ENCODE measurements at regions not wholly inside any gene's neighbourhood (a gene's known extent, or its start where the extent isn't known, plus 50 kb on each side); places are given as distances from the start of the nearest gene placed in this dataset.

- Histone ChIP-seq H3K9me3 (ENCODE audit: control insufficient read depth in 2 of 2, insufficient read depth in 1 of 2, low read depth in 1 of 2, low read length in 1 of 2) (no peaks in the 10 kb centered on the region), H3K4me1 (ENCODE audit: control insufficient read depth in 3 of 3, insufficient read depth in 2 of 3, low read depth in 1 of 3, low read length in 2 of 3) (no peaks in the 10 kb centered on the region), H3K27ac (ENCODE audit: low read depth in 1 of 3, low read length in 2 of 3) (no peak overlapping the region), H3K4me3 (ENCODE audit: low read depth in 1 of 3, low read length in 3 of 3) (no peak overlapping the region), H3K27me3 (ENCODE audit: control insufficient read depth in 3 of 3, insufficient read depth in 3 of 3, low read length in 3 of 3) (no peaks in the 10 kb centered on the region), H3K36me3 (ENCODE audit: control insufficient read depth in 3 of 3, insufficient read depth in 2 of 3, low read depth in 1 of 3, low read length in 3 of 3) (no peaks in the 10 kb centered on the region)
- FAIRE-seq (no peak), DNase-seq (no peak)
Observed at GRCh38 chr14:28077021-28077420, 689.6 kb upstream of the FOXG1 start.

GRCh38 chr14:28083389-28083788, 683.2 kb upstream of the FOXG1 start:
- H3K36me3 ChIP-seq (ENCODE audit: control insufficient read depth in 3 of 3, insufficient read depth in 2 of 3, low read depth in 1 of 3, low read length in 3 of 3), result no peaks in the 10 kb centered on the region
- DNase-seq (no peak), FAIRE-seq (no peak)
- H3K9me3 ChIP-seq (ENCODE audit: control insufficient read depth in 2 of 2, insufficient read depth in 1 of 2, low read depth in 1 of 2, low read length in 1 of 2), result peaks cover 0 to 3% of the 10 kb centered on the region in 2 donors
- 57 to 73% (median 57%) methylated on average over 3 of the region's 3 CpGs for WGBS, 3 donors
- H3K4me3 ChIP-seq (ENCODE audit: low read depth in 1 of 3, low read length in 3 of 3), result no peak overlapping the region
- H3K27ac ChIP-seq (ENCODE audit: low read depth in 1 of 3, low read length in 2 of 3), result no peak overlapping the region
- no peaks in the 10 kb centered on the region for H3K4me1 ChIP-seq (ENCODE audit: control insufficient read depth in 3 of 3, insufficient read depth in 2 of 3, low read depth in 1 of 3, low read length in 2 of 3)
- no peaks in the 10 kb centered on the region for H3K27me3 ChIP-seq (ENCODE audit: control insufficient read depth in 3 of 3, insufficient read depth in 3 of 3, low read length in 3 of 3)

- no peaks in the 10 kb centered on the region for H3K4me1 ChIP-seq (ENCODE audit: control insufficient read depth in 3 of 3, insufficient read depth in 2 of 3, low read depth in 1 of 3, low read length in 2 of 3)
- H3K9me3 ChIP-seq (ENCODE audit: control insufficient read depth in 2 of 2, insufficient read depth in 1 of 2, low read depth in 1 of 2, low read length in 1 of 2), result peaks cover 0 to 3% of the 10 kb centered on the region in 2 donors
- 73 to 81% (median 79%) methylated on average over 5 of the region's 5 CpGs for WGBS, 3 donors
- no peak overlapping the region for H3K27ac ChIP-seq (ENCODE audit: low read depth in 1 of 3, low read length in 2 of 3)
- no peak overlapping the region for H3K4me3 ChIP-seq (ENCODE audit: low read depth in 1 of 3, low read length in 3 of 3)
- no peak for FAIRE-seq
- H3K27me3 ChIP-seq (ENCODE audit: control insufficient read depth in 3 of 3, insufficient read depth in 3 of 3, low read length in 3 of 3), result no peaks in the 10 kb centered on the region
- no peak for DNase-seq
- no peaks in the 10 kb centered on the region for H3K36me3 ChIP-seq (ENCODE audit: control insufficient read depth in 3 of 3, insufficient read depth in 2 of 3, low read depth in 1 of 3, low read length in 3 of 3)
Observed at GRCh38 chr14:28088125-28088524, 678.5 kb upstream of the FOXG1 start.

- Histone ChIP-seq H3K27ac (ENCODE audit: low read depth in 1 of 3, low read length in 2 of 3) (no peak overlapping the region), H3K4me3 (ENCODE audit: low read depth in 1 of 3, low read length in 3 of 3) (no peak overlapping the region), H3K9me3 (ENCODE audit: control insufficient read depth in 2 of 2, insufficient read depth in 1 of 2, low read depth in 1 of 2, low read length in 1 of 2) (no peaks in the 10 kb centered on the region), H3K4me1 (ENCODE audit: control insufficient read depth in 3 of 3, insufficient read depth in 2 of 3, low read depth in 1 of 3, low read length in 2 of 3) (no peaks in the 10 kb centered on the region), H3K27me3 (ENCODE audit: control insufficient read depth in 3 of 3, insufficient read depth in 3 of 3, low read length in 3 of 3) (no peaks in the 10 kb centered on the region), H3K36me3 (ENCODE audit: control insufficient read depth in 3 of 3, insufficient read depth in 2 of 3, low read depth in 1 of 3, low read length in 3 of 3) (no peaks in the 10 kb centered on the region)
- no peak for FAIRE-seq
- no peak for DNase-seq
Observed at GRCh38 chr14:28097585-28097984, 669.0 kb upstream of the FOXG1 start.

GRCh38 chr14:28098856-28099255, 667.7 kb upstream of the FOXG1 start:
- 35 to 55% (median 42%) methylated on average over 1 of the region's 1 CpG for WGBS, 3 donors
- H3K9me3 ChIP-seq (ENCODE audit: control insufficient read depth in 2 of 2, insufficient read depth in 1 of 2, low read depth in 1 of 2, low read length in 1 of 2), result no peaks in the 10 kb centered on the region
- H3K4me1 ChIP-seq (ENCODE audit: control insufficient read depth in 3 of 3, insufficient read depth in 2 of 3, low read depth in 1 of 3, low read length in 2 of 3), result no peaks in the 10 kb centered on the region
- DNase-seq (no peak), FAIRE-seq (no peak)
- H3K27me3 ChIP-seq (ENCODE audit: control insufficient read depth in 3 of 3, insufficient read depth in 3 of 3, low read length in 3 of 3), result no peaks in the 10 kb centered on the region
- H3K36me3 ChIP-seq (ENCODE audit: control insufficient read depth in 3 of 3, insufficient read depth in 2 of 3, low read depth in 1 of 3, low read length in 3 of 3), result no peaks in the 10 kb centered on the region
- no peak overlapping the region for H3K4me3 ChIP-seq (ENCODE audit: low read depth in 1 of 3, low read length in 3 of 3)
- no peak overlapping the region for H3K27ac ChIP-seq (ENCODE audit: low read depth in 1 of 3, low read length in 2 of 3)

- no peaks in the 10 kb centered on the region for H3K4me1 ChIP-seq (ENCODE audit: control insufficient read depth in 3 of 3, insufficient read depth in 2 of 3, low read depth in 1 of 3, low read length in 2 of 3)
- no peak for FAIRE-seq
- no peak for DNase-seq
- no peak overlapping the region for H3K4me3 ChIP-seq (ENCODE audit: low read depth in 1 of 3, low read length in 3 of 3)
- no peaks in the 10 kb centered on the region for H3K36me3 ChIP-seq (ENCODE audit: control insufficient read depth in 3 of 3, insufficient read depth in 2 of 3, low read depth in 1 of 3, low read length in 3 of 3)
- H3K9me3 ChIP-seq (ENCODE audit: control insufficient read depth in 2 of 2, insufficient read depth in 1 of 2, low read depth in 1 of 2, low read length in 1 of 2), result no peaks in the 10 kb centered on the region
- no peaks in the 10 kb centered on the region for H3K27me3 ChIP-seq (ENCODE audit: control insufficient read depth in 3 of 3, insufficient read depth in 3 of 3, low read length in 3 of 3)
- H3K27ac ChIP-seq (ENCODE audit: low read depth in 1 of 3, low read length in 2 of 3), result no peak overlapping the region
Observed at GRCh38 chr14:28102001-28102400, 664.6 kb upstream of the FOXG1 start.

GRCh38 chr14:28102814-28103213, 663.8 kb upstream of the FOXG1 start:
- H3K27ac ChIP-seq (ENCODE audit: low read depth in 1 of 3, low read length in 2 of 3), result no peak overlapping the region
- WGBS, 3 donors, result 28 to 44% (median 30%) methylated on average over 3 of the region's 3 CpGs

GRCh38 chr14:28113311-28113710, 653.3 kb upstream of the FOXG1 start:
- Histone ChIP-seq H3K4me3 (ENCODE audit: low read depth in 1 of 3, low read length in 3 of 3) (no peak overlapping the region), H3K36me3 (ENCODE audit: control insufficient read depth in 3 of 3, insufficient read depth in 2 of 3, low read depth in 1 of 3, low read length in 3 of 3) (no peaks in the 10 kb centered on the region), H3K4me1 (ENCODE audit: control insufficient read depth in 3 of 3, insufficient read depth in 2 of 3, low read depth in 1 of 3, low read length in 2 of 3) (no peaks in the 10 kb centered on the region), H3K27me3 (ENCODE audit: control insufficient read depth in 3 of 3, insufficient read depth in 3 of 3, low read length in 3 of 3) (no peaks in the 10 kb centered on the region), H3K9me3 (ENCODE audit: control insufficient read depth in 2 of 2, insufficient read depth in 1 of 2, low read depth in 1 of 2, low read length in 1 of 2) (no peaks in the 10 kb centered on the region), H3K27ac (ENCODE audit: low read depth in 1 of 3, low read length in 2 of 3) (no peak overlapping the region)
- 71 to 85% (median 79%) methylated on average over 2 of the region's 2 CpGs for WGBS, 3 donors
- FAIRE-seq, result no peak
- no peak for DNase-seq

More at GRCh38 chr14:28102814-28103213, 663.8 kb upstream of the FOXG1 start:
- Histone ChIP-seq H3K36me3 (ENCODE audit: control insufficient read depth in 3 of 3, insufficient read depth in 2 of 3, low read depth in 1 of 3, low read length in 3 of 3) (no peaks in the 10 kb centered on the region), H3K4me3 (ENCODE audit: low read depth in 1 of 3, low read length in 3 of 3) (no peak overlapping the region), H3K27me3 (ENCODE audit: control insufficient read depth in 3 of 3, insufficient read depth in 3 of 3, low read length in 3 of 3) (no peaks in the 10 kb centered on the region), H3K9me3 (ENCODE audit: control insufficient read depth in 2 of 2, insufficient read depth in 1 of 2, low read depth in 1 of 2, low read length in 1 of 2) (no peaks in the 10 kb centered on the region), H3K4me1 (ENCODE audit: control insufficient read depth in 3 of 3, insufficient read depth in 2 of 3, low read depth in 1 of 3, low read length in 2 of 3) (no peaks in the 10 kb centered on the region)
- DNase-seq (no peak), FAIRE-seq (no peak)

- Histone ChIP-seq H3K27ac (ENCODE audit: low read depth in 1 of 3, low read length in 2 of 3) (no peak overlapping the region), H3K4me1 (ENCODE audit: control insufficient read depth in 3 of 3, insufficient read depth in 2 of 3, low read depth in 1 of 3, low read length in 2 of 3) (no peaks in the 10 kb centered on the region), H3K27me3 (ENCODE audit: control insufficient read depth in 3 of 3, insufficient read depth in 3 of 3, low read length in 3 of 3) (no peaks in the 10 kb centered on the region), H3K36me3 (ENCODE audit: control insufficient read depth in 3 of 3, insufficient read depth in 2 of 3, low read depth in 1 of 3, low read length in 3 of 3) (no peaks in the 10 kb centered on the region), H3K9me3 (ENCODE audit: control insufficient read depth in 2 of 2, insufficient read depth in 1 of 2, low read depth in 1 of 2, low read length in 1 of 2) (no peaks in the 10 kb centered on the region), H3K4me3 (ENCODE audit: low read depth in 1 of 3, low read length in 3 of 3) (no peak overlapping the region)
- DNase-seq, result no peak
- FAIRE-seq, result no peak
Observed at GRCh38 chr14:28116716-28117115, 649.9 kb upstream of the FOXG1 start.
